Gastroesophageal sphincter (tissue), 3 donors: ENCODE measurements at regions not wholly inside any gene's neighbourhood (a gene's known extent, or its start where the extent isn't known, plus 50 kb on each side); places are given as distances from the start of the nearest gene placed in this dataset.
"Not testable (repeated sequence)": the region's sequence is repeated elsewhere in the genome, so short reads cannot be mapped to it uniquely, and the experiment has no call there.

Source experiments
- EP300 ChIP-seq: sonication (generic); formaldehyde crosslinking; IDR thresholded peaks from one replicate; pipeline ENCODE4 v1.6.1; 2017; ENCODE audit warnings: antibody characterized with exemption, mild to moderate bottlenecking
- POLR2A ChIP-seq, 2 donors: fragments of 450-650 bp; IDR thresholded peaks; one replicate each; pipeline ENCODE4 v1.6.1; 2017; ENCODE audit warnings: antibody characterized with exemption in 2 of 2, mild to moderate bottlenecking in 2 of 2, moderate library complexity in 1 of 2
- POLR2AphosphoS5 ChIP-seq: sonication (generic); formaldehyde crosslinking; IDR thresholded peaks from one replicate; pipeline ENCODE4 v1.6.1; 2017; ENCODE audit warnings: antibody characterized with exemption
- TF ChIP-seq, protein P1 (sequence below), 4 experiments: fragments of 200-600 bp in 2 of 4; fragments of 450-650 bp in 2 of 4; sonication (generic) in 1 of 4; IDR thresholded peaks; one replicate each; pipeline ENCODE4 v1.5.1; 2017 to 2019; ENCODE audit warnings: antibody characterized with exemption in 4 of 4, mild to moderate bottlenecking in 2 of 4, moderate library complexity in 2 of 4

DNA sequence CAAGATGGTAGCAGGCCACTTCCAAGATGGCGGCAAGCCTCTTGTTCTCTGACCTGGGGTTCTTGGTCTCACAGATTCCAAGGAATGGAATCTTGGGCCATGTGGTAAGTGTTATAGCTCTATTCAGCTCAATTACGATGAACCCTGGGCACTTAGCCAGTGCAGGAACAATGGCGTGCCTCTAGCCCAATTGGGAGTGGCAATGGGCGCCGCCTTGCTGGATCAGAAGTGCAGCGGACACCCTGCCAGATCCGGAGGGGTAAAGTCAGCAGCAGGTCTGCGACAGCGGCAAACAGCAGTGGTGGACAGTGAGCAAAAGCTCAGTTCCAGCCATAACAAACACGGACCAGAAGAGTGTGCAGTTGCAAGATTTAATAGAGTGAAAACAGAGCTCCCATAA lies 263.2 kb upstream of the SEMA3C start:
- TF ChIP-seq, protein P1, sequence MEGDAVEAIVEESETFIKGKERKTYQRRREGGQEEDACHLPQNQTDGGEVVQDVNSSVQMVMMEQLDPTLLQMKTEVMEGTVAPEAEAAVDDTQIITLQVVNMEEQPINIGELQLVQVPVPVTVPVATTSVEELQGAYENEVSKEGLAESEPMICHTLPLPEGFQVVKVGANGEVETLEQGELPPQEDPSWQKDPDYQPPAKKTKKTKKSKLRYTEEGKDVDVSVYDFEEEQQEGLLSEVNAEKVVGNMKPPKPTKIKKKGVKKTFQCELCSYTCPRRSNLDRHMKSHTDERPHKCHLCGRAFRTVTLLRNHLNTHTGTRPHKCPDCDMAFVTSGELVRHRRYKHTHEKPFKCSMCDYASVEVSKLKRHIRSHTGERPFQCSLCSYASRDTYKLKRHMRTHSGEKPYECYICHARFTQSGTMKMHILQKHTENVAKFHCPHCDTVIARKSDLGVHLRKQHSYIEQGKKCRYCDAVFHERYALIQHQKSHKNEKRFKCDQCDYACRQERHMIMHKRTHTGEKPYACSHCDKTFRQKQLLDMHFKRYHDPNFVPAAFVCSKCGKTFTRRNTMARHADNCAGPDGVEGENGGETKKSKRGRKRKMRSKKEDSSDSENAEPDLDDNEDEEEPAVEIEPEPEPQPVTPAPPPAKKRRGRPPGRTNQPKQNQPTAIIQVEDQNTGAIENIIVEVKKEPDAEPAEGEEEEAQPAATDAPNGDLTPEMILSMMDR (IDR thresholded peaks at IDR 0.05) = not testable (repeated sequence)
- TF ChIP-seq EP300; POLR2A (IDR thresholded peaks at IDR 0.05); POLR2AphosphoS5: not testable (repeated sequence)
